SKM-1 (cell line): ENCODE measurements at regions not wholly inside any gene's neighbourhood (a gene's known extent, or its start where the extent isn't known, plus 50 kb on each side); places are given as distances from the start of the nearest gene placed in this dataset.
"Not testable (repeated sequence)": the region's sequence is repeated elsewhere in the genome, so short reads cannot be mapped to it uniquely, and the experiment has no call there.

Source experiments
- DNase-seq: peaks from one replicate; lab custom pipeline; 2025; ENCODE audit not compliant: unreplicated experiment; lab: John Stamatoyannopoulos, UW

GRCh38 chr9:106085479-106085878, 391.1 kb downstream of the TMEM38B start:
- no peak for DNase-seq

- DNase-seq = no peak
These were observed 397.7 kb downstream of the TMEM38B start for GRCh38 chr9:106092083-106092482.

- DNase-seq = no peak
These were observed 408.5 kb downstream of the TMEM38B start for GRCh38 chr9:106102821-106103220.

- DNase-seq = no peak
These were observed 410.5 kb downstream of the TMEM38B start for GRCh38 chr9:106104887-106105286.

GRCh38 chr9:106106396-106106795, 412.1 kb downstream of the TMEM38B start:
- no peak for DNase-seq

DNA sequence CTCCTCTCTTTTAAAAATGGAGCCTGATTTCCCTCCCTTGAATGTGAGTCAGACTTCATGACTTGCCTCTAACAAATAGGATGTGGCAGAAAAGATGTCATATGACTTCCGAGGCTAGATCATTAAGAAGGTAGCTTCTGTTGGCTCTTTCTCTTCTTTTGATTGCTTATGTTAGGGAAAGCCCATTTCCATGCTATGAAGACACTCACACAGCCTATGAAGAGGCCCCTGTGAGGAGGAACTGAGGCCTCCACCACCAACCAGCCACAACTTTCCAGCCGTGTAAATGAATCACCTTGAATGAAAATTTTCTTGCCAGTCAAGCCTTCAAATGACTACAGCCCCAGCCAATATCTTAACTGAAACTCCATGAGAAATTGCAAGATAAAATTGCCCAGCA, 413.4 kb downstream of the TMEM38B start:
- DNase-seq = no peak

DNA sequence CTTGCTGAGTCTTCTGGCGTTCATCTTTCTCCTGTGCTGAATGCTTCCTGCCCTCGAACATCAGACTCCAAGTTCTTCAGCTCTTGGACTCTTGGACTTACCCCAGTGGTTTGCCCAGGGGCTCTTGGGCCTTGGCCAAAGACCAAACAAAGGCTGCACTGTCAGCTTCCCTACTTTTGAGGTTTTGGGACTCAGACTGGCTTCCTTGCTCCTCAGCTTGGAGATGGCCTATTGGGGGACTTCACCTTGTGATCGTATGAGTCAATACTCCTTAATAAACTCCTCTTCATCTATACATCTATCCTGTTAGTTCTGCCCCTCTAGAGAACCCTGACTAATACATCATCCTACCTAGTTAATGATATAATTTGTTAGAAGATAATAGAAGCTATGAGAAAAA, 415.4 kb downstream of the TMEM38B start:
- not testable (repeated sequence) for DNase-seq

- DNase-seq = no peak
These were observed 416.1 kb downstream of the TMEM38B start for GRCh38 chr9:106110483-106110882.

DNA sequence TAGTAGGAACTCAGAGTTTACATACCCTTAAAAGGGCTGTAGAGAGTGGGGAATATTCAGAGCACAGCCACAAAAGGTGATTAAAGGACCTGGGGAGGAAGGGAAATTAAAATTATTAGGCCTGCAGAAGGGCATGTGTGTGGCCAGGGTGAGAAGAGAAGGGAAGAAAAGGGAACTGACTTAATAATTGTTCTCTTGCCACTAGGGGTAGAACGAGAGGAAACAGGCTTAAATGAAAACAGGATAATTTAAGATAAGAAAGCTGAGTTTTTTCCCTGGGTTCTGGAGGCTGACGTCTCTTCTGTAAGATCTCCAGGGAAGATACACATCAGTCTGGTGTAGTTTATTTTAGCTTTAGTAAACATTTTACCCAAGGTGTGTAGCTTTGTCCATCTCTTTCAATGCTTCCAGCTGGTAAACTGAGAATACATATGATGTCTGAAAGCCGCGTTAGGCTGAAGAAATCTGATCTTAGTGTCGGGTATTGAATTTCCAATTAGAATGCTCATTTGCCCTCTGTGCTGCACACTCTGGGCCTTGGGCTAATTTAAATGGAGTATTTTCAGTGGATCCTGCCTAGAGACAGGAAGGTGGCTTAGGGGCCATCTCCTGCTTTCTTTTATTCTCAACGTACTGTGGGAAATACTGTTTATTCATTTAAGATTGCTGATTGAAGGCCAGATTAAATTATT, 416.8 kb downstream of the TMEM38B start:
- DNase-seq = no peak

DNA sequence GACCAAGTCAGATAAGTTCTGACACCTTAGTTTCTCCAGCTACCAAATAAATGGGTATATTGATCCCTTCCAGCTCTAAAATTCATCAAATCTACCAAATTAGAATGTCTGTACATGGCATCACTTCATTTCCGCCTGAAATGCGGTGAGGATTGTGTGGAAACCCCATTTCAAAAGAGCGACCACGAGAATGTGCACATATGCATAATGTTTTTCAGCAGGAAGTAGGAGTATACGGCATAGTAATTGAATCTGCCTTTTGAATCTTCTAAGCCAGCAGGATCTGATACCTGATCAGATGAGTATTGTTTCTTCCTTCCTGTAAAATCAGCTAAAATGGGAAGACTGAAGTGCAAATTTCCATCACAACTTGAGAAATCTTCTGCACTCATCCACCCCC, 418.6 kb downstream of the TMEM38B start:
- DNase-seq = no peak

DNA sequence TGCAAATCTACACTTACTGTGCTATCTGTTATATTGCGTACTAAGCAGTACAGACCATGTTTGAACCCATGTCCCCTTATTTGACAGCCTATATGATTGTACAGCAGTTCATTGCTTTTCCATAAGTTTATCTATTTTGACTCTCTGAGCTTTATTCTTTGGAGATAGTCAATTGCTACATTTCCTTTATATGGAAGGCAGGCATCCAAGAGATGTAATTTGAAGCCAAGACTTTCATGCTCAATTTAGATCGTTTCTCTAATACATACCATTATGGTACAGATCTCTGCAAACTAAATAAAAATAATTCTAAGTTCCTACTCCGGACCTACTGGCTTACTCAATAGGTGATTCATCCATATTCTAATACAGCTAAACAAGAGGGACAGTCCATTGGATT, 424.8 kb downstream of the TMEM38B start:
- no peak for DNase-seq

DNA sequence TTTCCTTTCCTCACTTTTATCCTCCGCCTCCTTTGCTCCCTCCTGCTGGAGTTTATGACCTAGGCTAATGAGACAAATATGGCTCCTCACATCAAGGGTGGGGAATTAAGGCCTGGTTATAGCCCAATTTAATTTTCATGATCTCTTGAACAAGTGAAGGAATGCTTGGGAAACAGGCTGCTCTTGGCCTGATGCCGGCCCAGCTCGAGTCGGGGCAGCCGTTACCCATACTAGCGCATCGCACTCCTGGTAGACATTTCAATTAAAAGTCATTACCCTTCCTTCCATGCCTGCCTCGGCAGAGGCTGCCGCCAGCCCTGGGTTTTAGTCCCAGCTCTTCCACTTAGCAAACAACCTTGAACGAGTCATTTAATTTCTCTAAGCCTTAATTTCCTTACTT, 425.7 kb downstream of the TMEM38B start:
- DNase-seq = no peak

- no peak for DNase-seq
These were observed 433.4 kb downstream of the TMEM38B start for GRCh38 chr9:106127776-106128175.

GRCh38 chr9:106130374-106130773, 436.0 kb downstream of the TMEM38B start:
- no peak for DNase-seq

GRCh38 chr9:106143781-106144180, 449.4 kb downstream of the TMEM38B start:
- no peak for DNase-seq

DNA sequence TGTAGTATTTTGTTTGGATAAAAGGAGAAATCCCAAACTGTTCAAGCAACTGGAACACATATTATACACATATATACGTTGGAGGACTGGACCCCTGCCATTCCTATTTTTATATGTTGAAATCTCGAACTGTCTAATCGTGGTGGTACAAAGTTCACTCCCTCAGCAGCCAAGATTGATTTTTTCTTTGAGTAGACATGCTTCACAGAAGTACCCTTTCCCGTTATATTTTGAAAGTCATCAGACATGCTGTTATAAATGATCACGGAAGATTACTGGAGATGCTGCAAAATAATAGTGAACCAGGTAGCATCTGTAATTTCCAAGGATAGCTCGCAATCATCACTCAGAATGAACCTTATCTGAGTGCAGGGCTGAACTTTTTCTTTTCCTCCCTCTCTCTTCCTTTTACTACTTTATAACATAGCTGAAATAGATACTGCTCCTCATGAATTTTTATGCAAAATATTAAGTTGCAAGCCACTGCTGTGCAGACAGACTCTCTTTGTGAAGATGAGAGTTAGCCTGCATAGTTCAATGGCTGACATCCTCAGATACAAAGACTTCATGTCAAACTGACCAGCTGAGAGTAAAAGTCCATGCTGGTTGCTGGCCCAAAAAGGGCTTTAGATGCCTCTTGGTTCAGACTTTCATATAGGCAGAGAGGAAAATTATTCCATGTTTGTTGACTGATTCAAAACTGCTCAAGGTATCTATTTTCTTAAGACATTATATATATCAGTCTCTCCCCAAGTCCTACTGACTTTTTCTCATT, 451.9 kb downstream of the TMEM38B start:
- no peak for DNase-seq

DNA sequence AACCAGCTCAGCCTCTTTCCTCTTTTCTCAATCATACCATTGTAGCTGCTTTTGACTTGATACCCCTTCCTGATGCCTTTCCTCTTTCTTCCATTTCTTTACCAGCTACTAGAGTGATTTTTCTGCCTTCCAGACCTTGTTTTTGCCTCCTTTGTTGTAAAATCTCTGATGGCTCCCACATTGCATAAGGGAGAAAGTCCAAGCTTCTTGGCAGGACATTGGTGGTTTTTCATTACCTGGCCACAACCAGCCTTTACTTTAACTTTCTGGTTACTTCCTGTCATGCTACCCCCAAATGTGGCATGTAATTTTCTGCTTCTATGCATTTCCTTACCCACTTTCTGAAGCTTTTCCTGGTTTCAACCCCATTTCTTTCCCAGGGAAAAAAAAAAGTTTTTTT, 452.5 kb downstream of the TMEM38B start:
- no peak for DNase-seq

DNA sequence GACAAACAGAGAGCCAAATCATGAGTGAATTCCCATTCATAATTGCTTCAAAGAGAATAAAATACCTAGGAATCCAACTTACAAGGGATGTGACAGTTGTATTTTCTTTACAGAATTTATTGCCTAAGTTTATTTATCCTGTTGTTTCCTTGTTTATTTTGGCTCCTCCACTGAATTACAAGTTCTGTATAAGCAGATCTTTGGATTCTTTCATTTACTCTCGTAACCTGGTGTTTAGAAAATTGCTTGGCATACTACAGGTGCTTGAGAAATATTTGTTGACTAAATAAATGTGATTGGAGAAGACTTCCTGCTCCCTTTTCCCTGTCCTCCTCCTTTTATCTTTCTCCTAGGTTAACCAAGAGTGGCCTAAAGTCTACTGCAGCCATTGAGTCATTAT, 455.6 kb downstream of the TMEM38B start:
- DNase-seq = no peak

DNA sequence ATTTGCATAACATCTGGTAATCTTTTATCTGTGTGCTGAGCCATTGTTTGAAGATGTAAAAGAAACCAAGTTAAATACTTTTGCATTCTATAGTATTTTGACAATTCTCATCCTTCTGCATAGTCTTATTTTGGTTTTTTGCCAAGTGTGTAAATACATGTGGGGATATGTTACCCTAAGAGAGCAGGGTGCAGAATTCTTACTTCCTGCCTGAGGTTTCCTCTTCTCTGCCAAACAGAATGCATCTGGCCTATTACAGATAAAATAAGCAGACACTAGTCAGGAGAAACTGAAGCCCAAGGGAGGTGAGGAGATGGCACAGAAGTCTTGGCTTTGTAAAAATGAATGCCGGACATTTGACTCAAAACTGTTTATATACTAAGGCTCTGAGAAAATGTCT, 462.1 kb downstream of the TMEM38B start:
- no peak for DNase-seq

GRCh38 chr9:106172265-106172664, 477.9 kb downstream of the TMEM38B start:
- no peak for DNase-seq

DNA sequence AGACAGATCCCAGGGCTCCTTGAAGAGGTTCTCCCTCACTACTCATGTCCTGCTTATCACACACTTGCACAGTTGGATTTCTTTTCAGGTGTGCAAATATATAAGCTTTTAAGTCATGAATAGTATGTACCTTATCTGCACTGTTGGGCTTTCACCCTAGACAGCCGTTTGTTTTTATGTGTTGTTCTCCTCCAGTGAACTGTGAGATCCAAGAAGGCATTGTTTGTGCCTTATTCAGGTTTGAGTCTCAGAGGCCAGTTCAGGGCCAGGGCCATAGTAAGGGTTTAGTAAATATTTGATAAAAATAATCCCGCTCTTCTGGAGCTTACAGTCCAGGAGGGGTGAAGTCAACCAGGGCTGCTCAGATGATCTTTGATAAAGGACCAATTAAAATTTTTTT, 480.0 kb downstream of the TMEM38B start:
- DNase-seq = no peak

DNA sequence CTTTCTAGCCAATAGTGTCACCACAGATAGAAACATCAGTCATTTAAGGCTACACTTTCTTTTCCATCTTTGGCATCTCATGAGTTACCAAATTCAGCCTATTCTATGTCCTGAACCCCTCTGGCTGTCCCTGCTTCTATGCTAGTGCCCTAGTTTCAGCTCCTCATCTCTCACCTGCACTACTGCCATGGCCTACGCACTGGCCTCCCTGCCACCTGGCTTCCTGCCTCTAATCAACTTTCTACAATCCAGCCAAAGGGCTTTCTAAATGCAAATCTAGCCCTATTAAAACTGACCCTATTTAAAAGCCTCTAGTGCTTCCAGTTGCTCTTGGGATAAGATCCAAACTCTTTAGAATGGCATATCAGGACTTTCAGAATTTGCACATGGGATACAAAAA, 482.9 kb downstream of the TMEM38B start:
- no peak for DNase-seq

DNA sequence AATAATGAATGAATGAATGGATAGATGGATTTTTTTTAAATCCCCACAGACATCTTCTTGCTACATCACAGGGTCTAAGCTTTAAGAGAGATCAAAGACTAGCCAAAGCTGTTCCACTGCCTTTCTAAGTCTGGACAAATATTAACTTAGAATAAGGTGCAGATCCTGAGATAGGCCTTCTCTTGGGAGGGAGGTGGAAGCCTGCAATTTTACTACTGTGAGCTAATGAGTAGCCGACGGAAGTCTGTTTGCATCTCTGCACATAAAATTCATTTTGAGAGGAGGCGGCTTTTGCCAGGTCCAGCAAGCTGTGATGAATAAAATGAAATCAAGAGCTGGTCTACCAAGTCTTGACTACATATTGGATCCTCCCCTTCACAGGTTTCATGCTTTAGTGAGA, 484.9 kb downstream of the TMEM38B start:
- no peak for DNase-seq
